Esophagus squamous epithelium (tissue), 5 donors: ENCODE measurements at regions not wholly inside any gene's neighbourhood (a gene's known extent, or its start where the extent isn't known, plus 50 kb on each side); places are given as distances from the start of the nearest gene placed in this dataset.

Source experiments
- DNase-seq: peaks from one replicate; lab custom pipeline; 2025; lab: John Stamatoyannopoulos, UW
- H3K27ac ChIP-seq, 4 donors: fragments of 200-600 bp; sonication (generic); one replicate each; pipeline ENCODE4 v1.5.1; 2016 to 2019; ENCODE audit warnings: mild to moderate bottlenecking in 1 of 4
- H3K27me3 ChIP-seq, 4 donors: fragments of 200-600 bp; sonication (generic); 1 replicate in 3 of 4; 2 replicates in 1 of 4; pipeline versions ENCODE4 v1.5.1 to v1.6.0; 2017 to 2021; ENCODE audit warnings: antibody characterized with exemption in 1 of 4
- H3K36me3 ChIP-seq, 3 donors: fragments of 200-600 bp; sonication (generic); one replicate each; pipeline ENCODE4 v1.5.1; 2016 to 2019
- H3K4me1 ChIP-seq, 3 donors: fragments of 200-600 bp; sonication (generic); one replicate each; pipeline ENCODE4 v1.5.1; 2017 to 2019
- H3K4me3 ChIP-seq, 4 donors: fragments of 200-600 bp; sonication (generic); 1 replicate in 3 of 4; 2 replicates in 1 of 4; pipeline ENCODE4 v1.5.1; 2016 to 2019; ENCODE audit warnings: mild to moderate bottlenecking in 2 of 4, moderate library complexity in 1 of 4
- H3K9me3 ChIP-seq, 3 donors: fragments of 200-600 bp; sonication (generic); one replicate each; pipeline ENCODE4 v1.5.1; 2016 to 2019
- POLR2A ChIP-seq, 4 donors: fragments of 450-650 bp; IDR thresholded peaks; one replicate each; pipeline ENCODE4 v1.6.1; 2017; ENCODE audit warnings: antibody characterized with exemption in 4 of 4, mild to moderate bottlenecking in 4 of 4, moderate library complexity in 3 of 4
- WGBS, 2 donors: methylation state at CpG; one replicate each; pipeline ENCODE4 v1.1.5; 2018; 5-methylcytosine and 5-hydroxymethylcytosine counted together
- intact Hi-C: fragments of 100-400 bp; cut with DNase I; formaldehyde crosslinking; loops from one replicate; pipeline ENCODE4 v1.15.0; 2022
- TF ChIP-seq, protein P1 (sequence below), 6 experiments: fragments of 450-650 bp in 4 of 6; fragments of 200-600 bp in 2 of 6; sonication (generic) in 2 of 6; IDR thresholded peaks; one replicate each; pipeline ENCODE4 v1.5.1; 2016 to 2019; ENCODE audit warnings: antibody characterized with exemption in 6 of 6, mild to moderate bottlenecking in 4 of 6, moderate library complexity in 4 of 6
- donor health status: DM: yes; HTN: yes; CAD: no.

DNA sequence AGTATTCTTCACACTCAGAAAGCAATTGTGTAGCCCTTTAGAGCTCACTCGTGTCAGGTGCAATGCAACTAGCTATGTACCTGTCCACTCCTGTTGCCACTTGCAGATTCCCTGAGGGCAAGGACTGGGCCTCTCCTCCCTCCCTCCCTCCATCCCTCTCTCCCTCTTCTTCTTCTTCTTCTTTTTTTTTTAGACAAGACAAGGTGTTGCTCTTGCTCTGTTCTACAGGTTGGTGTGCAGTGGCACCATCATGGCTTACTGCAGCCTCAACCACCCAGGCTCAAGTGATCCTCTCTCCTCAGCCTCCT lies 119.7 kb downstream of the ACKR3 start:
- Histone ChIP-seq H3K27ac (peak overlapping the region in 3 of 4 donors; percentile 5 to 80 (median 56)), H3K36me3 (no peaks in the 10 kb centered on the region), H3K9me3 (no peaks in the 10 kb centered on the region), H3K4me3 (no peak overlapping the region), H3K27me3 (no peaks in the 10 kb centered on the region), H3K4me1 (peaks cover 19 to 56% (median 21%) of the 10 kb centered on the region in 3 donors)
- intact Hi-C loops = no loop called here
- TF ChIP-seq POLR2A (IDR thresholded peaks at IDR 0.05) = no peak
- TF ChIP-seq, protein P1, sequence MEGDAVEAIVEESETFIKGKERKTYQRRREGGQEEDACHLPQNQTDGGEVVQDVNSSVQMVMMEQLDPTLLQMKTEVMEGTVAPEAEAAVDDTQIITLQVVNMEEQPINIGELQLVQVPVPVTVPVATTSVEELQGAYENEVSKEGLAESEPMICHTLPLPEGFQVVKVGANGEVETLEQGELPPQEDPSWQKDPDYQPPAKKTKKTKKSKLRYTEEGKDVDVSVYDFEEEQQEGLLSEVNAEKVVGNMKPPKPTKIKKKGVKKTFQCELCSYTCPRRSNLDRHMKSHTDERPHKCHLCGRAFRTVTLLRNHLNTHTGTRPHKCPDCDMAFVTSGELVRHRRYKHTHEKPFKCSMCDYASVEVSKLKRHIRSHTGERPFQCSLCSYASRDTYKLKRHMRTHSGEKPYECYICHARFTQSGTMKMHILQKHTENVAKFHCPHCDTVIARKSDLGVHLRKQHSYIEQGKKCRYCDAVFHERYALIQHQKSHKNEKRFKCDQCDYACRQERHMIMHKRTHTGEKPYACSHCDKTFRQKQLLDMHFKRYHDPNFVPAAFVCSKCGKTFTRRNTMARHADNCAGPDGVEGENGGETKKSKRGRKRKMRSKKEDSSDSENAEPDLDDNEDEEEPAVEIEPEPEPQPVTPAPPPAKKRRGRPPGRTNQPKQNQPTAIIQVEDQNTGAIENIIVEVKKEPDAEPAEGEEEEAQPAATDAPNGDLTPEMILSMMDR (IDR thresholded peaks at IDR 0.05) = no peak
- DNase-seq = no peak
- 45 to 50% methylated on average over 1 of the region's 1 CpG for WGBS, 2 donors

DNA sequence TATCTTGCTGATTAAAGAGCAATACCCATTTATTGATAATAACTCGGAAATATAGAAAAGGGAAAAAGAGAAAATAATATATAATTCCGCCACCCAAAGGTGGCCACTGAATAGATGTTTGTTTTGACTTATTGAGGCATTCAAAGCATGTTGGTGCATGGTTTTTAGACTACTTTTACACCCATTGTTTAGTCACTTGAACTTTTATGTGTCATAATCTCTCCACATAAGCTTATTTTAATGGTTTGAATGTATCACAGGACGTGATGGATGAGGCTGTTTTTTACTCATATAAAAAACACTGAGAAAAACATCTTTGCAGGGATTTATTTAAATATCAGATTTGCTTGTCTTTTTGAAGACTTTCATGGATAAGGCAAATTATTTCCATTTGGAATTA lies 120.4 kb downstream of the ACKR3 start:
- H3K4me1 ChIP-seq = peaks cover 19 to 56% (median 21%) of the 10 kb centered on the region in 3 donors
- DNase-seq = no peak
- H3K9me3 ChIP-seq = no peaks in the 10 kb centered on the region
- H3K27me3 ChIP-seq = no peaks in the 10 kb centered on the region
- peak overlapping the region in 3 of 4 donors; percentile 45 to 80 (median 56) for H3K27ac ChIP-seq
- intact Hi-C loops = no loop called here
- TF ChIP-seq POLR2A (IDR thresholded peaks at IDR 0.05) = no peak
- TF ChIP-seq, protein P1 (IDR thresholded peaks at IDR 0.05) = no peak
- H3K4me3 ChIP-seq = no peak overlapping the region
- 45 to 64% methylated on average over 3 of the region's 3 CpGs for WGBS, 2 donors
- H3K36me3 ChIP-seq = no peaks in the 10 kb centered on the region

DNA sequence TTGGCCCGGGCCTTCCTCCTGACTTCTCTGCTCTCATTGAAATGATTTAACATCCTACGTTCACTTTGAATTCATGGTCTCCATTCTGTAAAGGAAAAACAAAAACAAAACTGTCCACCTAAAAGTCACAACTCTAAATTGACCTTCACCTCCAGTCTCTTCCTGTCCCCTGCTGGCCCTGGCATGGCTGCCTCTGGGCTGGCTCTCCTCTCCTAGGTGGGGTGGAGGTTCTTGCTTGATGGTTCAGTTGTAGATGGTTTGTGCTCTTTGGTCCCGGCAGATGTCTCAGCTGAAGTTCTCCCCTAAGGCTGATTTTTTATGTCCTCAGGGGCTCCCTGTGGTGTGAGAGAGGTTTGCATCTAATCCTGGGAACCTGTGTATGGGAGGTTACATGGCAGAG lies 121.1 kb downstream of the ACKR3 start:
- peak overlapping the region in 3 of 4 donors; percentile 45 to 80 (median 47) for H3K27ac ChIP-seq
- H3K36me3 ChIP-seq = no peaks in the 10 kb centered on the region
- WGBS, 2 donors = 63 to 89% methylated on average over 3 of the region's 3 CpGs
- no peaks in the 10 kb centered on the region for H3K27me3 ChIP-seq
- H3K4me3 ChIP-seq = no peak overlapping the region
- H3K4me1 ChIP-seq = peaks cover 19 to 56% (median 21%) of the 10 kb centered on the region in 3 donors
- no peak for DNase-seq
- intact Hi-C loops = no loop called here
- TF ChIP-seq, protein P1 (IDR thresholded peaks at IDR 0.05) = no peak
- TF ChIP-seq POLR2A (IDR thresholded peaks at IDR 0.05) = no peak
- H3K9me3 ChIP-seq = no peaks in the 10 kb centered on the region

- TF ChIP-seq, protein P1 (IDR thresholded peaks at IDR 0.05) = no peak
- DNase-seq = no peak
- H3K9me3 ChIP-seq = no peaks in the 10 kb centered on the region
- peaks cover 19 to 56% (median 21%) of the 10 kb centered on the region in 3 donors for H3K4me1 ChIP-seq
- intact Hi-C loops = no loop called here
- H3K27me3 ChIP-seq = no peaks in the 10 kb centered on the region
- peak overlapping the region in 2 of 4 donors; percentile 21 to 27 for H3K27ac ChIP-seq
- H3K4me3 ChIP-seq = no peak overlapping the region
- H3K36me3 ChIP-seq = no peaks in the 10 kb centered on the region
- WGBS, 2 donors = 54% methylated on average over 3 of the region's 6 CpGs; no CpG with 5 or more reads in 1 of the 2 donors
Measured at GRCh38 chr2:236691799-236692167, 122.2 kb downstream of the ACKR3 start.

DNA sequence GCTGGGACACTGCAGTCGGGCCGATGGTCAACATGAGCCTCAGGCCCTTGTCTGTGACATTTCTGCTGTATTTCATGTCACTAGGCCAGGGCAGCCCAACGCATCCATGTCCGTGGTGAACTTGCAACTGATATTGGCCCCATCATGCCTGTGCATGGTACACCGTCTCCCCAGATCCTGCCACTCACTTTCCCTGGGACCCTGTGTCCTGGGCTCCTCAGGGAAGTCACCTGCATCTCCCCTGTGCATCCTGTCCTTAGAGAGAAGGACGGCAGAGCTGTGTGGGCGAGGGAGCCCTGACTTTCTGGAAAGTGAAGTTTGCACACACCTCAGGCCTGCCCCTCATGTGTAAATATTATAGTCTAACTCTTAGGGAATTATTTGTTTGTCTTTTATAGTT lies 123.3 kb downstream of the ACKR3 start:
- intact Hi-C loops = no loop called here

More for the DNA sequence above, 123.3 kb downstream of the ACKR3 start:
- TF ChIP-seq POLR2A (IDR thresholded peaks at IDR 0.05) = no peak
- TF ChIP-seq, protein P1 (IDR thresholded peaks at IDR 0.05) = no peak
- no peak for DNase-seq
- Histone ChIP-seq H3K36me3 (no peaks in the 10 kb centered on the region), H3K4me3 (no peak overlapping the region), H3K27me3 (no peaks in the 10 kb centered on the region), H3K4me1 (peaks cover 15 to 46% (median 16%) of the 10 kb centered on the region in 3 donors), H3K9me3 (no peaks in the 10 kb centered on the region), H3K27ac (no peak overlapping the region)
- 89 to 92% methylated on average over 7 of the region's 7 CpGs for WGBS, 2 donors
